PC-9 (cell line): ENCODE measurements at regions not wholly inside any gene's neighbourhood (a gene's known extent, or its start where the extent isn't known, plus 50 kb on each side); places are given as distances from the start of the nearest gene placed in this dataset.
"Not testable (repeated sequence)": the region's sequence is repeated elsewhere in the genome, so short reads cannot be mapped to it uniquely, and the experiment has no call there.

Source experiments
- BruUV-seq: library from RNA; stranded (reverse); fragments of 400-500 nt; replicated peaks from 2 replicates; lab custom pipeline; 2021; lab: Mats Ljungman, UMichigan
- CTCF ChIA-PET: fragments of 300-600 bp; sonication (Branson Sonifier 250); formaldehyde crosslinking; loops from one replicate; lab custom pipeline; 2022; ENCODE audit warnings: antibody characterized with exemption; lab: Charles Lee
- POLR2A ChIA-PET: fragments of 300-600 bp; sonication (Branson Sonifier 250); formaldehyde crosslinking; loops from one replicate; lab custom pipeline; 2022; ENCODE audit warnings: antibody characterized with exemption; ENCODE audit not compliant: unreplicated experiment; lab: Charles Lee
- DNase-seq, 2 experiments: peaks; one replicate each; pipeline versions ENCODE4 v3.0.0 to v3.0.0-alpha.2; 2015 to 2022; ENCODE audit warnings: mixed read lengths in 1 of 2
- H2AFZ ChIP-seq: fragments of 200-600 bp; sonication (generic); 2 replicates; pipeline ENCODE4 v1.8.1; 2017; ENCODE audit warnings: antibody characterized with exemption
- H3F3A ChIP-seq: fragments of 200-600 bp; sonication (generic); 2 replicates; pipeline ENCODE4 v1.8.1; 2017; ENCODE audit warnings: antibody characterized with exemption, mild to moderate bottlenecking, low read depth; ENCODE audit not compliant: insufficient read depth
- H3K27ac ChIP-seq: fragments of 200-600 bp; sonication (generic); 2 replicates; pipeline ENCODE4 v1.6.1; 2016; ENCODE audit warnings: mixed run types
- H3K27me3 ChIP-seq: fragments of 200-600 bp; sonication (generic); 2 replicates; pipeline ENCODE4 v1.6.1; 2016; ENCODE audit warnings: low read depth, mixed run types; ENCODE audit not compliant: insufficient read depth
- H3K36me3 ChIP-seq: fragments of 200-600 bp; sonication (generic); 2 replicates; pipeline ENCODE4 v1.6.1; 2016; ENCODE audit warnings: low read depth, mixed run types
- H3K4me1 ChIP-seq: fragments of 200-600 bp; sonication (generic); replicated peaks from 2 replicates; pipeline ENCODE4 v1.6.1; 2016; ENCODE audit warnings: mixed run types; ENCODE audit not compliant: insufficient read depth
- H3K4me2 ChIP-seq: fragments of 200-600 bp; sonication (generic); 2 replicates; pipeline ENCODE4 v1.6.1; 2017; ENCODE audit warnings: mixed run types
- H3K4me3 ChIP-seq: fragments of 200-600 bp; sonication (generic); 2 replicates; pipeline ENCODE4 v1.6.1; 2016; ENCODE audit warnings: mixed run types
- H3K79me2 ChIP-seq: fragments of 200-600 bp; sonication (generic); 2 replicates; pipeline ENCODE4 v1.6.1; 2017; ENCODE audit warnings: low read depth, mixed run types
- H3K9me2 ChIP-seq: fragments of 200-600 bp; sonication (generic); 2 replicates; pipeline ENCODE4 v1.8.1; 2017; ENCODE audit warnings: mild to moderate bottlenecking; ENCODE audit not compliant: insufficient read depth
- H3K9me3 ChIP-seq: fragments of 200-600 bp; sonication (generic); 2 replicates; pipeline ENCODE4 v1.8.1; 2016; ENCODE audit warnings: low read depth; ENCODE audit not compliant: insufficient read depth
- H4K20me1 ChIP-seq: fragments of 200-600 bp; sonication (generic); 2 replicates; pipeline ENCODE4 v1.8.1; 2017; ENCODE audit not compliant: insufficient read depth
- EZH2 ChIP-seq: fragments of 200-600 bp; sonication (generic); IDR thresholded peaks from 2 replicates; pipeline ENCODE4 v1.8.0; 2017; ENCODE audit warnings: antibody characterized with exemption, low read depth
- intact Hi-C: fragments of 100-400 bp; cut with micrococcal nuclease; formaldehyde crosslinking; loops from one replicate; pipeline ENCODE4 v1.10.0; 2022; ENCODE audit not compliant: unreplicated experiment
- TF ChIP-seq, protein P1 (sequence below): fragments of 200-600 bp; sonication (generic); conservative IDR thresholded peaks from 2 replicates; pipeline ENCODE4 v1.6.1; 2017; ENCODE audit warnings: mixed run types, antibody characterized with exemption, mild to moderate bottlenecking, moderate library complexity

GRCh38 chr21:9763807-9764206, 757.6 kb upstream of the TPTE start:
- Histone ChIP-seq H3K27ac (no peak overlapping the region), H3K4me1 (no peaks in the 10 kb centered on the region), H3K4me2 (no peak overlapping the region), H3K27me3 (peaks cover 34% of the 10 kb centered on the region), H2AFZ (no peak overlapping the region), H3K9me2 (no peaks in the 10 kb centered on the region), H3K79me2 (no peaks in the 10 kb centered on the region), H3K4me3 (no peak overlapping the region), H3K36me3 (no peaks in the 10 kb centered on the region), H3K9me3 (no peaks in the 10 kb centered on the region), H4K20me1 (peaks cover 4% of the 10 kb centered on the region; the same call in 1 of the 2 replicates), H3F3A (no peaks in the 10 kb centered on the region)
- TF ChIP-seq, protein P1, sequence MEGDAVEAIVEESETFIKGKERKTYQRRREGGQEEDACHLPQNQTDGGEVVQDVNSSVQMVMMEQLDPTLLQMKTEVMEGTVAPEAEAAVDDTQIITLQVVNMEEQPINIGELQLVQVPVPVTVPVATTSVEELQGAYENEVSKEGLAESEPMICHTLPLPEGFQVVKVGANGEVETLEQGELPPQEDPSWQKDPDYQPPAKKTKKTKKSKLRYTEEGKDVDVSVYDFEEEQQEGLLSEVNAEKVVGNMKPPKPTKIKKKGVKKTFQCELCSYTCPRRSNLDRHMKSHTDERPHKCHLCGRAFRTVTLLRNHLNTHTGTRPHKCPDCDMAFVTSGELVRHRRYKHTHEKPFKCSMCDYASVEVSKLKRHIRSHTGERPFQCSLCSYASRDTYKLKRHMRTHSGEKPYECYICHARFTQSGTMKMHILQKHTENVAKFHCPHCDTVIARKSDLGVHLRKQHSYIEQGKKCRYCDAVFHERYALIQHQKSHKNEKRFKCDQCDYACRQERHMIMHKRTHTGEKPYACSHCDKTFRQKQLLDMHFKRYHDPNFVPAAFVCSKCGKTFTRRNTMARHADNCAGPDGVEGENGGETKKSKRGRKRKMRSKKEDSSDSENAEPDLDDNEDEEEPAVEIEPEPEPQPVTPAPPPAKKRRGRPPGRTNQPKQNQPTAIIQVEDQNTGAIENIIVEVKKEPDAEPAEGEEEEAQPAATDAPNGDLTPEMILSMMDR, result no peak
- no peak for TF ChIP-seq EZH2
- BruUV-seq, result no TSS peak
- intact Hi-C loops, result no loop called here
- POLR2A ChIA-PET, result no interaction called here
- DNase-seq, result no peak
- CTCF ChIA-PET, result no interaction called here

DNA sequence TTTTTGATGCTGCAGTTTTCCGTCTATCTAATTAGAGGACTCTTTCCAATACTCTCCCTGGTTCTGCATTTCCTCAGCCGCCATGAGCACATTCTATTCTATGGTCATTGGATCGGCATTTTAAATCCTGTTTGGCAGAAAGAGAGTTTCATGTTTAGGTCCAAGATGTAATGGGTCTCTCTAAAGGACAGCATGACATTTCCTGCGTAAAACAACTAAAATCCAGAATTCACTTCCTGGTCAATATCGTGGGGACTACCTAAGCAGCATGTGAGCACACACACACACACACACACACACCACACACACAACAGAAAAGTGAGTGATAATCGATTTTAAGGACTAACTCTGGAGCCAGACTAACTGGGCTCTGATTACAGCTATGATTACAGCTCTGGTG, 757.1 kb upstream of the TPTE start:
- H4K20me1 ChIP-seq, CTCF ChIA-PET, DNase-seq, H3K9me2 ChIP-seq, H3K9me3 ChIP-seq, H3K36me3 ChIP-seq, H3K4me2 ChIP-seq, H2AFZ ChIP-seq, H3K27ac ChIP-seq, H3K4me1 ChIP-seq, H3K4me3 ChIP-seq, POLR2A ChIA-PET, intact Hi-C loops, BruUV-seq, H3F3A ChIP-seq, H3K79me2 ChIP-seq: not testable (repeated sequence)
- peaks cover 33% of the 10 kb centered on the region for H3K27me3 ChIP-seq

- H3F3A ChIP-seq, H2AFZ ChIP-seq, intact Hi-C loops, POLR2A ChIA-PET, H3K4me2 ChIP-seq, H3K9me3 ChIP-seq, H3K9me2 ChIP-seq, BruUV-seq, H3K4me1 ChIP-seq, H3K4me3 ChIP-seq, H3K27ac ChIP-seq, H3K36me3 ChIP-seq, DNase-seq, CTCF ChIA-PET, H4K20me1 ChIP-seq, H3K79me2 ChIP-seq: not testable (repeated sequence)
- H3K27me3 ChIP-seq, result peaks cover 42% of the 10 kb centered on the region
These were observed 755.8 kb upstream of the TPTE start for GRCh38 chr21:9765538-9765937.

DNA sequence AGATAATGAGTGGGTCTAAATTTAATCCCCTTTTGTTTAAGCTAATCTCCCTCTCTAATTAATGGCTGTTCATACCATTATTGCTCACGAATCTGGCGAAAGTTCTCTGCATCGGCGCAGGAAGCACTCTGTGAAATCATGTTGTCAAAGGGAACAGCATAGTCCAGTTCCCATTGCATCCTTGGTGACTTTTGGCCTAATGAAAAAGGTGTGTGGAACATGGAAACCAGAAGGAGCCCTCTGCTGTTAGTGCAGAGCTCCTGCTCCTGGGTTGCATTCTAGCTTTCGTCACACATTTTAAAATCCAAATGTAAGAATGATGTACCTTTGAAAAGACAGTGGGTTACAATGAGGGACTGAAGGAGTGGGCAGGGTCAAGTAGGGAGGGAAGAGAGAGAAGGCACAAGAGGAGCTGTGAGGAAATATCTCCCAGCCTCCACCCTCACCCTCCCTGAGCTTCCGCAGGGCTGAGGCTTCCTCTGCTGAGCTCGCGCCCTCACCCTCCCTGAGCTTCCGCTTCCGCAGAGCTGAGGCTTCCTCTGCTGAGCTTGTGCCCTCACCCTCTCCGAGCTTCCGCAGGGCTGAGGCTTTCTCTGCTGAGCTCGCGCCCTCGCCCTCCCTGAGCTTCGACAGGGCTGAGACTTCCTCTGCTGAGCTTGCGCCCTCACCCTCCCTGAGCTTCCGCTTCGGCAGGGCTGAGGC, 754.3 kb upstream of the TPTE start:
- H3K4me2 ChIP-seq, H3K36me3 ChIP-seq, H3K9me3 ChIP-seq, intact Hi-C loops, BruUV-seq, DNase-seq, H3K79me2 ChIP-seq, H3F3A ChIP-seq, H3K9me2 ChIP-seq, POLR2A ChIA-PET, H4K20me1 ChIP-seq, H2AFZ ChIP-seq, CTCF ChIA-PET, H3K4me3 ChIP-seq, H3K4me1 ChIP-seq, H3K27ac ChIP-seq: not testable (repeated sequence)
- H3K27me3 ChIP-seq, result peaks cover 51% of the 10 kb centered on the region
